Stimulated activated CD4-positive, alpha-beta T cell treated with anti-CD3 and anti-CD28 coated beads, Interleukin-15, amount 100 ng/mL, for 48 hours (primary cell): ENCODE measurements at regions not wholly inside any gene's neighbourhood (a gene's known extent, or its start where the extent isn't known, plus 50 kb on each side); places are given as distances from the start of the nearest gene placed in this dataset.
"Not testable (repeated sequence)": the region's sequence is repeated elsewhere in the genome, so short reads cannot be mapped to it uniquely, and the experiment has no call there.

Experiments
- DNase-seq, 2 donors: peaks; one replicate each; pipeline ENCODE4 v3.0.0-alpha.2; 2020; ENCODE audit warnings: low read depth in 2 of 2

DNA sequence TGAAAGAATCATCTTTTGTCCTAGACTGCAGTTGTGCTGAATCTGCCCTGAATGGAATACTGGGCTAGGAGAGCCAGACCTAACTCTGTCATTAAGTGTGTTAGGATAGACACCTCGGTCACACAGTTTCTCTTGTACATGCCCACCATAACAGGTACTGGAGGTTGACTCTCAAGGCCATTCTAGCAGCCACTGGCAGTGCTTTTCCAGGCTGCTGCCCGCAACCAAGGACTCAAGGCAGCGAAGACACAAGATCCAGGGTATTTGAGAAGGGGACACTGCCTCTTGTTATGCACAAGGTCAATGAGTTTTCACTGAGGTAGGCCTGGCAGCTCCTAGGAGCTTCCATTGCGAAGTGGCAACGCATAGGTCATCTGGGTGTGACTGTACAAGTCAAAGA is 70.6 kb upstream of the ZNF746 start:
- DNase-seq = no peak

DNA sequence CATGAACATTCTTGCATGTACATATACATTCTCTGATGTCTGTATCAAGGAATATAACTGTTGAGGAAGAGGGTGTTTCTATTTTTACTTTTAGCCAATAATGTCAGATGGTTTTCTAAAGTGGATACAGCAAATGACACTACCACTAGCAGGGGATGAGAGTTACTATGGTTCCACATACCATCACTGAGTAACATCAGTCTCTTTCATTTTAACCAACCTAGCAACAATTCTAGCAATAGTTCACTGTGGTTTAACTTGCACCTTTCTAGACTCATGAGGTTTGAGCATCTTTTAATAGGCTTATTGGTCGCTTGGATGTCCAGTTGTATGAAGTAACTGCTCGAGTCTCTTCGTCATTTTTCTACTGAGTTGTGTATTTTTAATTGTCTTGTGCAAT is 68.5 kb upstream of the ZNF746 start:
- no peak for DNase-seq

GRCh38 chr7:149565096-149565382 is 67.4 kb upstream of the ZNF746 start:
- no peak for DNase-seq

DNA sequence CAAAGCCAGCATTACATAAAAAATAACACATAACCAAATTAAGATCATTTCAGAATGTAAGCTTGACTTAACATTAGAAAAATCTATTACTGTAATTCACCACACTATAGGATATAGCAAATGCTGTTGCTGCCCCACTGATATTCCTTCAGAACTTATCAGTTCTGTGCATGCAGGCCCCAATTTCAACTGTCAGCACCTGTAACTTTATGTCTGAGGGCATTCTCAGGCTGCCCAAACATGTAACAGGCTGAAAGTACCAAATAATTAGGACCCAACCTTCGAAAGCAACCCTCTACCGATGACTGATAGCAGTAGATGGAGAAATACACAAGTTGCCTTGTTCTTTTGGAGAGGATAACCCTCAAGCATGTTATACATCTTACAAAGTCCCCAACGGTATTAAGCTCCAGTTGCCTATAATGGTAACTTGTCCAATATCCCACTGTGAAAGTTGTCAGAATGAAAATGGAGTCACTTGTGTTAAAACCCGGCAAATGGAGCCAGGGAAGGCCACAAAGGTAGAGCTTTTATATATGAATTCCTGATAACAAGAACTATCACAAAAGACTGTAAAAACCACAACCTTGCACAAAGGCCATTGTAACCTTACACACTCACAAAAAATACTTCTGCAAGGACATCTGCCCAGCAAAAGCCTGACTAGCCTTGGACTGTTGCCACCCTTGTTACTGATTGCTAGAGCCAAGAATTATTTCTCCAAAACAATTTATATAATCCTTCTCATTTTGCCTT is 66.9 kb upstream of the ZNF746 start:
- DNase-seq = no peak

DNA sequence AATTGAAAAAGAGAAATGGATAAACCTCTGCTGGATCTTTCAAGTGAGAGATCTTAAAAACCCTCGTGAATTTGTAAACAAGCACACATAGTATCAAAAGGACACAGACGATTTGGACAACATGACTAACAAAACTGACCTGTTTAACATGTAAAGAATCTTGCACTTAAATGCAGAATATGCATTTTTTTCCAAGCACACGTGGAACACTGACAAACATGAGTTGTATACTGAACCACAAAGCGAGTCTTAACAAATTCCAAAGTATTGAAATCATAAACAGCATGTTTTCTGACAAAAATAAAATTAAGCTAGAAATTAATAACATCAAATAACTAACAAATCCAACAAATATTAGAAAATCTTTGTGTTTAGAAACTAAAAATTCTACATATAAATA is 65.0 kb upstream of the ZNF746 start:
- no peak for DNase-seq

- DNase-seq = no peak
Observed at GRCh38 chr7:149561072-149561471, 63.5 kb upstream of the ZNF746 start.

DNA sequence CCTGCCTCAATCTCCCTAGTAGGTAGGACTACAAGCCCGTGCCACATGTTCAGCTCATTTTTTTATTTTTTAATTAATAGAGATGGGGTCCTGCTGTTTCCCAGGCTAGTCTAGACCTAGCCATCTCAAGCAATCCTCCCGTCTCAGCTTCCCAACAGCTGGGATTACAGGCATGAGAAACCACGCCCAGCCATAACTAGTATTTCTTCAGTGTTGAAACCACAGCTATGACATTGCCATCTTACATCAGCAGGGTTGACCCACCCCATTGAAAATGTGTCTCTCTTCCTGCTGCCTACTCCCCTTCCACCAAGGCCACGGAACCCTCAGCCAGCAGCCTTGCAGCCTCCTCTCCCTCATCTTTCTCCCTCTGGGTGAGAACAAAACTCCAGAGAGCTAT is 62.1 kb upstream of the ZNF746 start:
- DNase-seq = no peak

GRCh38 chr7:149558149-149558861 is 60.7 kb upstream of the ZNF746 start:
- no peak for DNase-seq

DNA sequence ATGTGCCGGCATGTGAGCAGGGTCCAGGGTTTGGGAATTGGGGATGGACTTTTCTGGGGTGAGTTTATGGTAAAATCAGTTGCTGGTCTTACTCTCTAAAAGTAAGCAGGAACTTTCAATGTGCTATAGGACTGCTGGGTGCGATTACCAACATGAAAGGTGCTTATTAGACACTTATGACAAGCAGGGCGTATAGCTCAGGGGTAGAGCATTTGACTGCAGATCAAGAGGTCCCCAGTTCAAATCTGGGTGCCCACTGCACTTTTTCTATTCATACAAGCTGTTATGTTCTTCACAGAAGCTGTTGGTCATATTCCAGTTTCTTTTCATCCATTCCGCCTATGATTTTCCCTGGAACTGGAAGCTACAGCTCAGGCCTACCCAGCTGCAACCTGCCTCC is 58.9 kb upstream of the ZNF746 start:
- not testable (repeated sequence) for DNase-seq

GRCh38 chr7:149554821-149555220 is 57.2 kb upstream of the ZNF746 start:
- DNase-seq = not testable (repeated sequence)

GRCh38 chr7:149553991-149554390 is 56.4 kb upstream of the ZNF746 start:
- not testable (repeated sequence) for DNase-seq

GRCh38 chr7:149552799-149553198 is 55.2 kb upstream of the ZNF746 start:
- no peak for DNase-seq
